ENCODE measurements at regions not wholly inside any gene's neighbourhood (a gene's known extent, or its start where the extent isn't known, plus 50 kb on each side); places are given as distances from the start of the nearest gene placed in this dataset.
"Not testable (repeated sequence)": the region's sequence is repeated elsewhere in the genome, so short reads cannot be mapped to it uniquely, and the experiment has no call there.

GRCh38 chr6:91198588-91199255 lies 611.9 kb upstream of the MAP3K7 start:
- ChIA-PET CTCF (no interaction called here), POLR2A (no interaction called here)
- no peak overlapping the region for H3K27ac Mint-ChIP-seq (ENCODE audit: unreplicated experiment)
- DNase-seq = no peak
- Histone ChIP-seq H3K9me3 (no peaks in the 10 kb centered on the region), H3K4me3 (ENCODE audit: low read depth, low read length) (no peak overlapping the region), H3K36me3 (ENCODE audit: control insufficient read depth, insufficient read depth, low read length) (no peaks in the 10 kb centered on the region), H3K27me3 (replicated peaks; ENCODE audit: control insufficient read depth, insufficient read depth, low read length) (no peaks in the 10 kb centered on the region), H3K4me1 (no peaks in the 10 kb centered on the region)
- no peaks in the 10 kb centered on the region for H3K4me1 Mint-ChIP-seq (ENCODE audit: low read depth, unreplicated experiment)
- intact Hi-C loops (cut with micrococcal nuclease; ENCODE audit: unreplicated experiment) = no loop called here
- no peaks in the 10 kb centered on the region for H3K36me3 Mint-ChIP-seq (ENCODE audit: insufficient read depth, unreplicated experiment)
- H3K27me3 Mint-ChIP-seq (ENCODE audit: insufficient read depth, unreplicated experiment) = peaks cover 2% of the 10 kb centered on the region
- H3K9me3 Mint-ChIP-seq (ENCODE audit: unreplicated experiment) = no peaks in the 10 kb centered on the region
- H3K4me3 Mint-ChIP-seq (ENCODE audit: unreplicated experiment) = no peak overlapping the region
- no peak for TF ChIP-seq CTCF (IDR thresholded peaks at IDR 0.05; ENCODE audit: insufficient read depth in 1 of 2, low read depth in 1 of 2, low read length in 1 of 2, severe bottlenecking in 1 of 2, unreplicated experiment in 1 of 2)
- no TSS peak for BruUV-seq (replicated peaks)

- H3K36me3 ChIP-seq (ENCODE audit: control insufficient read depth, insufficient read depth, low read length) = no peaks in the 10 kb centered on the region
- no peaks in the 10 kb centered on the region for H3K9me3 Mint-ChIP-seq (ENCODE audit: unreplicated experiment)
- H3K36me3 Mint-ChIP-seq (ENCODE audit: insufficient read depth, unreplicated experiment) = no peaks in the 10 kb centered on the region
- no peak overlapping the region for H3K4me3 ChIP-seq (ENCODE audit: low read depth, low read length)
- peaks cover 5% of the 10 kb centered on the region for H3K27me3 Mint-ChIP-seq (ENCODE audit: insufficient read depth, unreplicated experiment)
- no peak for DNase-seq
- H3K4me3 Mint-ChIP-seq (ENCODE audit: unreplicated experiment) = no peak overlapping the region
- H3K27ac Mint-ChIP-seq (ENCODE audit: unreplicated experiment) = no peak overlapping the region
- H3K4me1 Mint-ChIP-seq (ENCODE audit: low read depth, unreplicated experiment) = no peaks in the 10 kb centered on the region
- no peaks in the 10 kb centered on the region for H3K4me1 ChIP-seq
- ChIA-PET CTCF (no interaction called here), POLR2A (no interaction called here)
- H3K27me3 ChIP-seq (replicated peaks; ENCODE audit: control insufficient read depth, insufficient read depth, low read length) = no peaks in the 10 kb centered on the region
- no peak for TF ChIP-seq CTCF (IDR thresholded peaks at IDR 0.05; ENCODE audit: insufficient read depth in 1 of 2, low read depth in 1 of 2, low read length in 1 of 2, severe bottlenecking in 1 of 2, unreplicated experiment in 1 of 2)
- intact Hi-C loops (cut with micrococcal nuclease; ENCODE audit: unreplicated experiment) = no loop called here
- BruUV-seq (replicated peaks) = no TSS peak
- H3K9me3 ChIP-seq = no peaks in the 10 kb centered on the region
These were observed 609.9 kb upstream of the MAP3K7 start for GRCh38 chr6:91196729-91197128.

GRCh38 chr6:91193446-91193845 lies 606.6 kb upstream of the MAP3K7 start:
- no peak for TF ChIP-seq CTCF (IDR thresholded peaks at IDR 0.05; ENCODE audit: insufficient read depth in 1 of 2, low read depth in 1 of 2, low read length in 1 of 2, severe bottlenecking in 1 of 2, unreplicated experiment in 1 of 2)
- BruUV-seq (replicated peaks) = no TSS peak
- Mint-ChIP-seq H3K4me1 (ENCODE audit: low read depth, unreplicated experiment) (no peaks in the 10 kb centered on the region), H3K27me3 (ENCODE audit: insufficient read depth, unreplicated experiment) (peaks cover 5% of the 10 kb centered on the region), H3K9me3 (ENCODE audit: unreplicated experiment) (no peaks in the 10 kb centered on the region), H3K27ac (ENCODE audit: unreplicated experiment) (no peak overlapping the region), H3K4me3 (ENCODE audit: unreplicated experiment) (no peak overlapping the region), H3K36me3 (ENCODE audit: insufficient read depth, unreplicated experiment) (no peaks in the 10 kb centered on the region)
- no peaks in the 10 kb centered on the region for H3K36me3 ChIP-seq (ENCODE audit: control insufficient read depth, insufficient read depth, low read length)
- no peaks in the 10 kb centered on the region for H3K27me3 ChIP-seq (replicated peaks; ENCODE audit: control insufficient read depth, insufficient read depth, low read length)
- POLR2A ChIA-PET = no interaction called here
- DNase-seq = no peak
- no peaks in the 10 kb centered on the region for H3K4me1 ChIP-seq
- H3K4me3 ChIP-seq (ENCODE audit: low read depth, low read length) = no peak overlapping the region
- intact Hi-C loops (cut with micrococcal nuclease; ENCODE audit: unreplicated experiment) = no loop called here
- CTCF ChIA-PET = no interaction called here
- no peaks in the 10 kb centered on the region for H3K9me3 ChIP-seq

GRCh38 chr6:91190041-91190440 lies 603.2 kb upstream of the MAP3K7 start:
- H3K4me1 ChIP-seq; DNase-seq; H3K9me3 Mint-ChIP-seq (ENCODE audit: unreplicated experiment); BruUV-seq (replicated peaks); CTCF ChIA-PET; H3K4me3 ChIP-seq (ENCODE audit: low read depth, low read length); H3K4me1 Mint-ChIP-seq (ENCODE audit: low read depth, unreplicated experiment); POLR2A ChIA-PET; intact Hi-C loops (cut with micrococcal nuclease; ENCODE audit: unreplicated experiment); H3K36me3 ChIP-seq (ENCODE audit: control insufficient read depth, insufficient read depth, low read length); H3K27me3 ChIP-seq (replicated peaks; ENCODE audit: control insufficient read depth, insufficient read depth, low read length); H3K9me3 ChIP-seq; H3K27me3 Mint-ChIP-seq (ENCODE audit: insufficient read depth, unreplicated experiment); H3K36me3 Mint-ChIP-seq (ENCODE audit: insufficient read depth, unreplicated experiment); H3K27ac Mint-ChIP-seq (ENCODE audit: unreplicated experiment); H3K4me3 Mint-ChIP-seq (ENCODE audit: unreplicated experiment): not testable (repeated sequence)

Measured in Caco-2 (cell line).